NCI-H1417 treated with DMSO at 0.1 percent for 48 hours (cell line): ENCODE measurements at regions not wholly inside any gene's neighbourhood (a gene's known extent, or its start where the extent isn't known, plus 50 kb on each side); places are given as distances from the start of the nearest gene placed in this dataset.

Experiments used
- DNase-seq: peaks from one replicate; lab custom pipeline; 2025; lab: John Stamatoyannopoulos, UW

DNA sequence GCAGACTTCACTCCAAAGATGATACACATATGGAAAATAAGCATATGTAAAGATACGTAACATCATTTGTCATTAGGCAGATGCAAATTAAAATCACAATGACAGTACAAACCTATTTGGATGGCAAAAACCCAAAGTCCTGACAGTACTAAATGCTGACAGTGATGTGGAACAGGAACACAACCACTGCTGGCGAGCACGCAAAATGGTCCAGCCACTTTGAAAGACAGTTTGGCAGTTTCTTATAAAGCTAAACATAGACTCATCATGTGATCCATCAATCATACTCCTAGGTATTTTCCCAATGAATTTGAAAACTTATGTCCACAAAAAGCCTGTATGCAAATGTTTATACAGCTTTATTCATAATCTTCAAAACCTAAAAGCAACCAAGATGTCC is 200.7 kb downstream of the RAMP3 start:
- DNase-seq: no peak

DNA sequence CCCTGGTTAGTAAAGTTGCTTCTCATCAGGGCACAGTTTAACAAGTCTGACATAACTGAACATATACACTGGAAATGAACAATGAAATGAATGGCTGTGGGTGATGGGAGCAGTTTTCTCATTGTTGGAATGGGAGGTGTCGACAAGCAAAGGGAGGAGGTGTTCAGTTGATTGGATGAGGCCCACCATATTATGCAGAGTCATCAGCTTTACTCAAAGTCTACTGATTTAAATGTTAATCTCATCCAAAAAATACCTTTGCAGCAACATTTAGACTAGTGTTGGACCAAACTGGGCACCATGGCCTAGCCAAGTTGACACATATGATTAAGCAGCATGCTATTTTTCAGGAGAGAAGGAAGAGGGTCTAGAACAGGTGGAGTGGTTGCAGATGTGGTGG is 201.7 kb downstream of the RAMP3 start:
- no peak for DNase-seq

DNA sequence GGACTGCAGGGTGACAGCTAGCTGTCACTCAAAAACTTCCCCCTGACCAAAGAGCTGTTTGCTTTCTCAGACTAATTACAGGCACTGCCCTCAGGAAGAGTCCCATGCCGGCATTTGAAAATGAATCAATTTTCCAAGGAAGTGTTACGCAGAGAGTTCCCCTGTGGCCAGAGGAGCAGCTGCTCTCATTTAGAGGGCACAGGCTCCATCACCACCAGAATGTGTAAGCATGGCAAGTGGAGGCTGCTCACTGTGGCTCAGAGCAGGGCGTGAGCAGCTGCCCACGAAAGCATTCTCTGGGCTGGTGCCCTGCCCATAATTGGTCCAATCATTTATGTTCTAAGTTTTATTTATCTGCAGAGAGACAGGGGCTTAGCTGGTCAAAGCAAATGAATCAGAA is 202.2 kb downstream of the RAMP3 start:
- no peak for DNase-seq

DNA sequence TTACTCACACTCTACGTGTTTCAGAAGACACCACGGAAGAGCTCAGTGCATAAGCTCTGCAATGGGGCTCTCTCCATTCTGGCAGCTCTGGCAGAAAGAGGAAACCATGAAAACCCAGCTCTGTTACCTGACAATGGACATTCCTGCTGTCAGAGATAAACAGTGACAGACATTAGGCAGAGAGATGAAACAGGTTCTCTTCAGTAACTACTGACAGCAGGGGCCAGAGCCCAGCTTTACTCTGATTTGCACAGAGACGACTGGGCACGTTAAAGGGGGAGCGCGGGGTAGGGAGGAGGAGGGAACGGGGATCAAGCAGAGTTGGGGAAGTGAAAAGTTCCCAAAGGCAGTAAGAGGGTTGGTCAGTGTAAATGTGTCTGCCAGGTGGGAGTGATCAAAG is 206.1 kb downstream of the RAMP3 start:
- DNase-seq: no peak

DNA sequence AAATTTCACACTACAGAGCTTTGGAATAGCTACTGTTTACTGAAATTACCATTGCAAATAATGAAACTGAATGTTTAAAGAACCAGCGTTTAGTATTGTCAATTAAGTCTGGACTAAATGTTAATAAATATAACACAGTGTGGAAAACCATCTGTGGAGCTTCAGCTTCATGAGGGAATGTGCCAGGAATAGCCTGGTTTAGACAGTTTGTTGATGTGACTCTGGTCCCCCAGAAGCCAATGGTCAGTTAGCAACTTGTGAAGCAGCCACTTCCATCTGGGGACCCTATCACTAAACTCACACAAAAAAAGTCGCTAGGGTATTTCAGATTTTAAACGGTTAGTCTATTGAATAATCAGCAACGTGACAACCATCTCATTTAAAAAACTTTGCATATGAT is 207.8 kb downstream of the RAMP3 start:
- no peak for DNase-seq

DNA sequence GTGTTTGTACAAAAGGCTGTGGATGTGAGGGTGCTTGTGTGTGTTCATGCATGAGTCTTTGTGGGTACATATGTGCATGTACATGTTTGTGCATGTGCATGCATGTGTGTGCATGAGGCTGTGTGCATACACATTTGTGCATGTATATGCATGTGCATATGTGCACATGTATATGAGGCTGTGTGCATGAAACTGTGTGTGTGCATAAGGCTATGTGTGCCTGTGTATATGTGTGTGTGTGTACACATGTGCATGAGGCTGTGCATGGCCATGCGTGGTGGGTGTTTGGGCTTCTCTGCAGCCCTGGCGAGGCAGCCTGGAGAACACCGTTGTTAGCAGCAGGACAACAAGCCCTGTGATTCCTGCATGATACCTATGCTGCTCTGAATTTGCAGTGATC is 207.7 kb upstream of the ADCY1 start:
- no peak for DNase-seq

DNA sequence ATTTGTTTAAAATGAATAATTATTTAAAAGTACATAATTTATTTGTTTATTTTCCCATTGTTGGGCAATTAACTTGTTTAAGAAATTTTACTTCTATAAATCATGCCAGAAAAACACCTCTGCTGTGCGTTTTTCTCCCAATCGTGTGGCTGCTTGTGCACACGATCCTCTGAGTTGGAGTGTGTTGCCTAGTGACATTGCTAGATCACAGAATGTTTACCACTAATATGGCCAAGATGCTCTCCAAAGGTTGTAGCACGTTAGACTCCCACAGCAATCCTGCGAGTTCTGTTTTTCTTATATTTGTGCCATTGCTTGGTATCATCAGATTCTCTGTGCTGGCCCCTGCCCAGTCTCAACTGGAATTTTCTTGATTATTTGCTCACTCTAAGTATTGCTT is 207.1 kb upstream of the ADCY1 start:
- peak; percentile 11 for DNase-seq

DNA sequence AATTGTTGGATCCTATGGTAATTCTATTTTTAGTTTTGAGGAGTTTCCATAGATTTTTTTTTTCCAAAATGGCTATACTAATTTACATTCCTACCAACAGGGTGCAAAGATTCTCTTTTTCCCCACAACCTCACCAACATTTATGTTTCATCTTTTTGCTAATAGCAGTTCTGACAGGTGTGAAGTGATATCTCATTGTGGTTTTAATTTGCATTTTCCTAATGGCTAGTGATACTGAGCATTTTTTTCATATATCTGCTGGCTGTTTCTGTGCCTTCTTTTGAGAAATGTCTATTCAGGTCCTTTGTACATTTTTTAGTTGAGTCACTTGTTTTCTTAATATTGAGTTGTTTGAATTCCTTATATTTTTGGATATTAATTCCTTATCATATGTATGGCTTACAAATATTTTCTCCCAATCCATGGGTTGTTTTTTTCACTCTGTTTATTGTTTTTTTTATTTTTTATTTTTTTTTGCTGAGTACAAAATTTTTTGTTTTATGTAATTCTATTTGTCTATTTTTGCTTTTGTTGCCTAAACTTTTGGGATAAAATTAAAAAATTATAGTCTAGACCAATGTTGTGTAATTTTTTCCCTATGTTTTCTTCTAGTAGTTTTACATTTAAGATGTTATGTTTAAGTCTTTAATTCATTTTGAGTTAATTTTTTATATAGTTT is 205.9 kb upstream of the ADCY1 start:
- DNase-seq: no peak

DNA sequence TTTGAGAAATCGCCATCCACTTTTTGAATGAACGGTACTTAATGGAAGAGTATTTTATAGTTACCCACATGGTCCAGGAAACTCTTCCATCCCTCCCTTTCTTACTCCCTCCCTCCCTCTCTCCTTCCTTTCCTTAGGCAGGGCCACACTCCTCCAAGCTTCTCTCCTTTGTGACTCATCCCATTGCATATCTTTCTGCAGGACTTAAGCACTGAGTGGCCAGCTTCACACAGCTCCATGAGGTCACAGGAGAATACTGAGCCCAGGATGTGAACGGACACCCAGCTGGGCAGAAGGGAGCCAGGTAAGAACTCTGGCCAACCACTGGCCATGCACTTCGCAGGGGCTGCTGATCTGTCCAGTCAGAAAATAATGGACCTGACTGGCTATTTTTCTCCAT is 189.7 kb upstream of the ADCY1 start:
- DNase-seq: no peak

DNA sequence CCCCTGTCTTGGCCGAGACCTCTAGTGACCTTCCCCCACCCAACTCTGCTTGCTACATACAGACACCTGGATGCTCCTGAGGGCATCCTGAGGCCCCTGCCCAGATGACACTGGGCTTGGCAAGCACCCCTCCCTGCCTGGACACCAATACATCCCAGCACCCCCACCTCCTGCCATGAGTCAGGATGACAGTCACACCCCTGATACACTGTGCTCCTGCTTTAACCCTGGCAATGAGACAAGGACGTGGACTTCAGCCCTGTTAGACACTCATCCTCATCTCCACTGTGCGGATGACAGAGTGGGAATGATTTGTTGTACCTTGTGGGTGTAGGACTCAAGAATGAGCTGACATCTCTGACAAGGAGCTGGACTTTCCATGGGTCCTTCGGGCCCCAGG is 186.3 kb upstream of the ADCY1 start:
- no peak for DNase-seq

DNA sequence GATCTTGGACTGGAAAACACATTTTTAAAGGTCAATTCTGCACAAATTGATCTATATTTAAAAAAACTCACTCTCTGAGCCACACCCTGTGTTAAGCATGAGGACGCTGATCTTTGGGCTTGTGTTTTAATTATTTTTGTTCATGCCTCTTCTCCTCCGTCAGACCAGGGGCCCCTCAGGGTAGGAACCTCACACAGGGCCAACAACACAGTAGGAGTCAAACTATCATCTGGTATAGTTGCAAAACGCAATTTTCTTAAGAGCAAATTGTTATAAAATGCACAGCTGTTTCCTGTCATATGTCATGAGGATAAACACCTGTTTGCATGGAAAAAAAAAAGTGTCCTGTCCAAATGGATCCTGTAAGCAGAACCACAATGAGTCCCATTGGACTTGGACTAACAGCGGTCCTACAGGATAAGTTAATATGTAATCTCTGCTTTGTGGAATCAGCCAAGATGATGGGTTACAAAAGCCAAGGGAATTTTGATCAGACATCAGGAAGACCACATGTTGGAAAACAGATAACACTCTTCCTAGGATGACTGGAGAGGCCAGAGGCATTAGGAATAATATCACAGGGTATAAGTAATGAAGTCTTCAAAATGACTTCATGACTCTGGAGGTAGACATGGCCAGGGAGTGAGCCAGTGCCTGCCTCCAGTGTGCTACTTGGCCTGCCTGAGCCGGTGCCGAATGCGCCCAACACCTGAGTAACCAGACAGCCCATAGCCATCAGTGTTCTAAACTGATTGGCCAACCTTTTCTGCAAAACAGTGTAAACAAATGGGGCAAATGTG is 184.9 kb upstream of the ADCY1 start:
- no peak for DNase-seq

DNA sequence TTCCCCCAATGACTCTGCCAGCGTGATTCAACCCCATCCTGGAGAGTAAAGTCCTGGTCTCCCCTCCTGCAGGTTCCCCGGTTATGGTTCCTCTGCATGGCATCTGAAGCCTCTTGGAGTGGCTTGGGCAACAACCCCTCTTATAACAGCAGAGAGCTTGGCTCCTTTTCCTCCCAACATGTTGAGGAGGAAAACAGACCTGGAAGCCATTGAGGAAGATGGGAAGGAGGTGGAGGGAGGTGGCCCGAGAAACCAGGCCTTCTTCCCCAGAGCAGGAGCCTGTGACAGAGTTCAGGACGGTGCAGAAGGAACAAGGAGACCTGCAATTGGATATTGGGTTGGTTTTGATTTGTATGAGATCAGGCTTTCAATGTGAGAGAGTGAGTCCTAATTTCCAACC is 184.0 kb upstream of the ADCY1 start:
- no peak for DNase-seq

DNA sequence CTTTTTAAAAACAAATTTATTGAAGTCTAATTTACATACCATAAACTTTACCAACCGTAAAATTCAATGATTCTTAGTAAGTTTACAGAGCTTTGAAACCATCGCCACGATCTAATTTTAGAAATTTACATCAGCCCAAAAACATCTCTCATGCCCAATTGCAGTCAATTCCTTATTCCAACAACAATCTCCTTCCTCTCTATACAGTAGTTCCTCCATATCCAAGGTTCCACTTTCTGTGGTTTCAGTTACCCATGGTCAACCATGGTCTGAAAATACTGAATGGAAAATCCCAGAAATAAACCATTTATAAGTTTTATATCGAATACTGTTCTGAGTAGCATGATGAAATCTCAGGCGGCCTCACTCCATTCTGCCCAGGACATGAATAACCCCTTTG is 183.4 kb upstream of the ADCY1 start:
- DNase-seq: no peak

DNA sequence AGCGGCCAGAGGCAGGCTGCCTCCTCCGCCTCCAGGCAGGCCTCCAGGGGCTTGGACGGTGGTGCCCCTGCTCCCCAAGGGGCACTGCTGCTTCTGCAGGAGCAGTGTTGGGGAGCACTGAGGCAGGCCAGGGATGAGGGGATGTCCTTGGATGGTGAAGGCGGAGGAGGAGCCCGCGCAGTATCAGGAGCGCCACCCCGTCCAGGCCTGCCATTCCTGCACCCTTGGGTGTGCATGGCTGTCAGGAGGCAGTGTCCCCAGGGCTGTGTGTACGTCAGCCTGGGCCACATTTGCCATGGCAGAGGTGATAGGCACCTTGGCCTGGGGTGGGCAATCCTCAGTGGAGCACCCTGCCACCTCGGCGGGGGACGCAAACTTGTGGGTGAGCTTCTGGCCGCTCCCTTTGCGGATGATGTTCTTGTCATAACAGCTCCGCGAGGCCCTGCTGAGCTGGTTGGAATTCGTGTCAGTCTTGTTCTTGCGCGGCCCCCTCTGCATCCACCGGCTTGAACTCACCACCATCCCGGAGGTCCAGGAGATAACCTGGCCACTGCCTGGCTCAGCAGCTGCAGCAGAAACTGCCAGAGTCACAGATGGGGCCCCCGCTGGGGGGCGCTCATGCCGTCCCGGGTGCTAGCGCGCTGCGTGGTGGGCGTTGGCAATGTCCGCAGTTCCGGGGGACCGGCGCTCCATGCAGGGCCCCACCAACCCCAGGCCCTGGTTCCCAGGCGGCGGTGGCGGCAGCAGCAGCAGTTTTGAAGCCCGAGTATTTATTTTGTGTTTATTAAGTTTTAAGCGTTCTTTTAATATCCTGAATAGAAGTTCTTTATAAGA is 182.3 kb upstream of the ADCY1 start:
- DNase-seq: no peak

DNA sequence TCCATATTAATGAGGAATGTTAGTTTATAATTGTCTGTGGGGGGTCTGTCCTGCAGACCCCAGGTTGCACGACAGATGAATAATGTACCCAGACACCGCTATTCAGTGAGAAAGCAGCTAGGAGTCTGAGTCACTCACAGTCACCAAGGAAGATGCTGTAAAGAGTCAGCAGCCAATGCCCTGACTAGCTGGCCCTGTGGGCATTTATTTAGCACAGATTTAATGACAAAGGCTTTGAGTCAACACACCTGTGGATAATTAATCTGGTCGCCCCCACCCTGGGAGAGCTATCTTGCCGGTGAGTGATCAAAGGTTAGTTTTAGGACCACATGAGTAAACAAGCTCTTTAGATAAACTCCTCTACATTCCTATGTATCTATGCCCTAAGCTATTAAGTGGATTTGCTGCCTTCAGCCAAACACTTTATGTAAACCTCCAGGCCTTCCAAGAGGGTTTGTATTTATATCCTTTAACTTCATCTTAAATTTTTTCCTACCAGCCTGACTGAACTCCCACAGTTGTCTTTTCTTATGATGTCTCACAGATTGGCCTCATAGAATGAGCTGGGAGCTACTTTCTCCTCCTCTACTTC is 180.0 kb upstream of the ADCY1 start:
- no peak for DNase-seq

DNA sequence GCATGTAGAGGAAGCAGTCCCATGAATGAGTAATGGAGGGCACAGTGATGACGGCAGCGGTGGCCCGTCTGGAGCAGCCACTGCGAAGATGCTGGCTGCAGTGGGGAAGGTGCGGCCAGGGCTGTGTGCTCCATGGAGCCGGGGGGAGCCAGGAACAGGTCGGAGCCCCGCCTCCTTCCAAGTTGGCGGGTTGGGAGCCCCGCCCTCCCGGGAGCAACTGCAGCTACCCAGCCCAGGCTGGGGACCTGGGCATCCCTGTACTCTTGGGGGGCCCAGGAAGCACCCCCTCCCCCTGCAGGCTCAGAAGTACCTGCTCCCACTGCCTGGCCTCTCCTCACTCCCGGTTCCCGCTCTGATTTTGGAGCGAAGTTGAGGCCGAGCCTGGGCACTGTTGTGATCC is 175.1 kb upstream of the ADCY1 start:
- no peak for DNase-seq

DNA sequence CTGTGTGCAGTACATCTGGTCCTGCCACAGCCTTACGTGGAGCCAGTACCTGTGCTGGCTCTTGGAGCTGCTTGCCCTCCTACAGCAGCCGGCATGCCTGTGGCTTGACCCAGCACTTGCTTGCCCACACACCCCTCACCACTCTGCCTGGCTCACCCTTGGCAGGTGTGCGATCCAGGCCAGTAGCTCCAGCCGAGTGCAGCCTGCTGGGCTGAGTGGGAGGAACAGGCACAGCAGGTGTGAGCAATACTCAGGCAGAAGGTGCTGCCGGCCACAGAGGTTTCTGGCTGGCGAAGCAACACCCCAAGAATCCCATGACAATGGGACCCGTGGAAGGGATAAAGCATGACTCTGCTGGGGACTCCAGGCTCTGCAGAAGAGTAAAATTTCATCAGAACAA is 173.5 kb upstream of the ADCY1 start:
- no peak for DNase-seq

DNA sequence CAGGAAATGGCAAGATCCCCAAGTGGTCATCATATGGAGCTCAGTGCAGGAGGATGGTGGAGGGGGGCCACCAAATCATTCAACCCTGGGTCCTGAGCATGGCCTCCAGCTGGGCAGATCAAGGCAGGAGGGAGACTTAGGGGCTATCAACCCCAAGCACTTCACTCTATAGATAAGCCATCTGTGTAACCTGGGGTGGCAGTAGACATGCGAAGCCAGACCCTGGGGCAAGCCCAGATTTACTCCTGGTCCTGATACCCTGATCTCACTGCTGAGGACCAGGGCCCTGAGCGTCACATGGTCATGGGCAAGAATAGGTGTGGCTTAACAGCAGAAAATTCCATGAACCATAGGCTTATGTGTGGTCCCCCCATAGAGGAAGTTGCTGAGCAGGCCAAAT is 173.0 kb upstream of the ADCY1 start:
- DNase-seq: no peak

DNA sequence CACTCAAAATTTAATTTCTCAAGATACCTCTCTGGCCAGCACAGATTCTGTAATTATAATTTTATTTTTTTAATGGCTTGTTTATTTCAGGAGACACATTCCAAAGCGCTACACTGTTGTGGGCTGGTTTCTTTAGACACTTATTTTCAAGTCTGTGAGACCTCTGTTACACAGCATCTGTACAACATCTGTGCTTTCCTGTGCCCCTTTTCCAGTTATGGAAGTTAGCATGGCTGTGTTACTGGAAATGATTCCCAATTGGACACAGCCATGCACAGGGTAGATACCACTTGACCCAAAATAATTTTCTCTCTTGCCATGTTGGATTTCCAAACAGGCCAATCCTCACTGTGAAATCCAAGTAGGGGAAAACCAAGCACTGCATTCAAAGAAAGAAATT is 172.3 kb upstream of the ADCY1 start:
- no peak for DNase-seq

DNA sequence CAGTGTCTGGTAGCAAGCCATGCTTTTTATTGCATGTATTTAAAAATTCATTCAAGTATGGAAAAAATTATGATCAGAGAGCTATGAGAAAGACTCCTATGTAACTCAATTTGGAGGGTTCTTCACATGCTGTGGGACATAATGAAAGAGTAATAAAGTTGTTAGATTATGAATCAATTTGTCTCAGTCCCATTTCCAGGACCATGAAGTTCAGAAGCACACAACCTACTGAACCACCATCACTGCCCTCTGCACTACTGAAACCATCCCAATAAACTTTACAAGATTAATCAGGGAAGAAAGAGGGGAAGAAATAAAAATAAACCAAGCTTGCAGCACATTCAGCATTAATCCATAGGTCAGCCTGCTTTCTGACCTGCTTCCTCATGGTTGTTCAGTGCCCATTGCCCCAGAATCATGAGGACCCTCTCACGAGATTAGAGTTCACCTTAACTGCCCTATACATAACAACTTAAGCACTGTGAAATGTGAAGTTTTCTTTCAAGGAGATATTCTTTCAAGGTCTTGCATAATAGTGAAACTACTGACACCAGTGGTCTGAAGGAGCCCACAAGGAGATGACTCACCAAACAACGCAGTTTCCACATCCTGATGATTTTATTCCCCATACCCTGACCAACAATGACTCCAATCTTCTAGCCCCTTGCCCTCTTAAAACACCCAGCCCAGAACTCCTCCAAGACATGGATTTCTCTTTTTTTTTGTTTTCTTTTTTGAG is 171.5 kb upstream of the ADCY1 start:
- DNase-seq: no peak

DNA sequence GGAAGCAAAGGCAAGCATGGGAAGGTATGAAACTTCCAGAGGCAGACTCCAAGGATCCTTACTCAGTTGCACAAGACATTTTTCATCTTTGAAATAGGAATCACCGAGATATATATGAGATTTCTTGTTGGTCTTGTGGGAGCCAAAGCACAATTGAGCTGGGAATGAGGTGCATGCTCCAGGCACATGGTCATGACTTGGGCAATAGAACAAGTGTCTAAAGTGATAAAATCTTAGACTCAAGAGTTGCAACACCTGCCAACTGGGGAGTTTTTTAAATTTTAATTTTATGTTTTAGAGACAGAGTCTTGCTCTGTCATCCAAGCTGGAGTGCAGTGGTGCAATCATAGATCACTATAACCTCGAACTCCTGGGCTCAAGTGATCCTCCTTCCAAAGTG is 169.5 kb upstream of the ADCY1 start:
- no peak for DNase-seq
